Neural cell (in vitro differentiated cells): ENCODE measurements at regions not wholly inside any gene's neighbourhood (a gene's known extent, or its start where the extent isn't known, plus 50 kb on each side); places are given as distances from the start of the nearest gene placed in this dataset.

Experiments used
- H2AFZ ChIP-seq: fragments of 200-600, 300-800 bp; sonication (generic), shearing (Covaris generic); 2 replicates; pipeline ENCODE4 v1.6.0; 2014; ENCODE audit warnings: low read depth, mild to moderate bottlenecking, antibody characterized with exemption, low read length, moderate library complexity
- H3F3A ChIP-seq: fragments of 200-600 bp; shearing (Covaris generic); 2 replicates; pipeline ENCODE4 v1.6.1; 2016; ENCODE audit warnings: mild to moderate bottlenecking, moderate library complexity, mixed read lengths, antibody characterized with exemption, low read length; ENCODE audit not compliant: insufficient read depth, poor library complexity, severe bottlenecking
- H3K27ac ChIP-seq: fragments of 200-600, 300-800 bp; sonication (generic), shearing (Covaris generic); 2 replicates; pipeline ENCODE4 v1.5.1; 2014; ENCODE audit warnings: mild to moderate bottlenecking, low read length, moderate library complexity
- H3K27me3 ChIP-seq: fragments of 300-800, 200-600 bp; sonication (generic), shearing (Covaris generic); 2 replicates; pipeline ENCODE4 v1.6.0; 2014; ENCODE audit warnings: mild to moderate bottlenecking, low read depth, low read length, moderate library complexity; ENCODE audit not compliant: insufficient read depth
- H3K36me3 ChIP-seq: fragments of 300-800, 200-600 bp; sonication (generic), shearing (Covaris generic); 2 replicates; pipeline ENCODE4 v1.5.1; 2014; ENCODE audit warnings: mild to moderate bottlenecking, antibody characterized with exemption, low read length, moderate library complexity; ENCODE audit not compliant: insufficient read depth
- H3K4me2 ChIP-seq: fragments of 300-800, 200-600 bp; sonication (generic), shearing (Covaris generic); 2 replicates; pipeline ENCODE4 v1.6.0; 2014; ENCODE audit warnings: mild to moderate bottlenecking, low read length
- H3K4me3 ChIP-seq: fragments of 300-800, 200-600 bp; sonication (generic), shearing (Covaris generic); 2 replicates; pipeline ENCODE4 v1.5.1; 2014; ENCODE audit warnings: mild to moderate bottlenecking, low read length, moderate library complexity
- H3K79me2 ChIP-seq: fragments of 200-600 bp; shearing (Covaris generic); replicated peaks from 2 replicates; pipeline ENCODE4 v1.6.0; 2014; ENCODE audit warnings: mild to moderate bottlenecking, low read length, moderate library complexity; ENCODE audit not compliant: insufficient read depth
- H3K9ac ChIP-seq: fragments of 300-800, 200-600 bp; sonication (generic), shearing (Covaris generic); 2 replicates; pipeline ENCODE4 v1.6.1; 2016; ENCODE audit warnings: mild to moderate bottlenecking, low read length, mixed read lengths
- H3K9me2 ChIP-seq: fragments of 200-600 bp; shearing (Covaris generic); 2 replicates; pipeline ENCODE4 v1.6.1; 2016; ENCODE audit warnings: mild to moderate bottlenecking, low read length, mixed read lengths; ENCODE audit not compliant: insufficient read depth
- H3K9me3 ChIP-seq: fragments of 200-600, 300-800 bp; sonication (generic), shearing (Covaris generic); 2 replicates; pipeline ENCODE4 v1.6.1; 2016; ENCODE audit warnings: mild to moderate bottlenecking, mixed run types, low read length, moderate library complexity, mixed read lengths
- H4K20me1 ChIP-seq: fragments of 200-600 bp; shearing (Covaris generic); 2 replicates; pipeline ENCODE4 v1.6.1; 2016; ENCODE audit warnings: mild to moderate bottlenecking, mixed run types; ENCODE audit not compliant: insufficient read depth
- CTCF ChIP-seq: fragments of 450-650 bp; IDR thresholded peaks from 2 replicates; pipeline ENCODE4 v1.5.1; 2014; ENCODE audit warnings: antibody characterized with exemption, mild to moderate bottlenecking, moderate library complexity; ENCODE audit not compliant: poor library complexity, severe bottlenecking
- EP300 ChIP-seq: fragments of 450-650 bp; conservative IDR thresholded peaks from 2 replicates; pipeline ENCODE4 v1.6.1; 2014; ENCODE audit warnings: antibody characterized with exemption, mild to moderate bottlenecking, moderate library complexity; ENCODE audit not compliant: poor library complexity, severe bottlenecking
- EZH2 ChIP-seq: fragments of 200-600, 300-800 bp; shearing (Covaris generic), sonication (generic); IDR thresholded peaks from 2 replicates; pipeline ENCODE4 v1.6.1; 2014; ENCODE audit warnings: antibody characterized with exemption, low read length, borderline replicate concordance, mild to moderate bottlenecking; ENCODE audit not compliant: insufficient read depth, poor library complexity, severe bottlenecking
- MXI1 ChIP-seq: fragments of 450-650 bp; conservative IDR thresholded peaks from 2 replicates; pipeline ENCODE4 v1.6.1; 2014; ENCODE audit warnings: antibody characterized with exemption, mild to moderate bottlenecking; ENCODE audit not compliant: poor library complexity, severe bottlenecking
- POLR2AphosphoS5 ChIP-seq: IDR thresholded peaks from 2 replicates; pipeline ENCODE4 v1.6.1; 2012
- RAD21 ChIP-seq: fragments of 450-650 bp; conservative IDR thresholded peaks from 2 replicates; pipeline ENCODE4 v1.6.1; 2014; ENCODE audit warnings: antibody characterized with exemption, mild to moderate bottlenecking, moderate library complexity
- REST ChIP-seq: IDR thresholded peaks from 2 replicates; pipeline ENCODE4 v1.6.1; 2012; ENCODE audit warnings: borderline replicate concordance
- SMC3 ChIP-seq: fragments of 450-650 bp; conservative IDR thresholded peaks from 2 replicates; pipeline ENCODE4 v1.6.1; 2014; ENCODE audit warnings: antibody characterized with exemption, mild to moderate bottlenecking, moderate library complexity; ENCODE audit not compliant: poor library complexity
- TAF1 ChIP-seq: IDR thresholded peaks from 2 replicates; pipeline ENCODE4 v1.6.1; 2012; ENCODE audit warnings: low read depth

GRCh38 chr18:30302181-30302580, 740.4 kb downstream of the DSC3 start:
- no peaks in the 10 kb centered on the region for H3K36me3 ChIP-seq

GRCh38 chr18:30298769-30299168, 743.8 kb downstream of the DSC3 start:
- Histone ChIP-seq H3K9me3 (no peaks in the 10 kb centered on the region), H3K9ac (no peak overlapping the region)
- TF ChIP-seq REST (no peak), MXI1 (no peak), RAD21 (no peak), CTCF (no peak), TAF1 (no peak), EP300 (no peak), POLR2AphosphoS5 (no peak), SMC3 (no peak)

More at GRCh38 chr18:30302181-30302580, 740.4 kb downstream of the DSC3 start:
- Histone ChIP-seq H3K4me2 (no peak overlapping the region), H4K20me1 (no peaks in the 10 kb centered on the region), H2AFZ (no peak overlapping the region), H3K9ac (no peak overlapping the region), H3K27ac (no peak overlapping the region), H3K27me3 (no peaks in the 10 kb centered on the region), H3K9me3 (no peaks in the 10 kb centered on the region), H3F3A (no peaks in the 10 kb centered on the region), H3K9me2 (no peaks in the 10 kb centered on the region), H3K4me3 (no peak overlapping the region), H3K79me2 (no peaks in the 10 kb centered on the region)
- TF ChIP-seq SMC3 = no peak
- TF ChIP-seq EZH2 = no peak
- no peak for TF ChIP-seq CTCF
- no peak for TF ChIP-seq REST
- no peak for TF ChIP-seq TAF1
- TF ChIP-seq EP300 = no peak

More at GRCh38 chr18:30298769-30299168, 743.8 kb downstream of the DSC3 start:
- Histone ChIP-seq H3K9me2 (no peaks in the 10 kb centered on the region), H3K4me2 (no peak overlapping the region), H4K20me1 (no peaks in the 10 kb centered on the region), H3K36me3 (no peaks in the 10 kb centered on the region), H3K79me2 (no peaks in the 10 kb centered on the region), H3F3A (no peaks in the 10 kb centered on the region), H3K27ac (no peak overlapping the region), H3K27me3 (no peaks in the 10 kb centered on the region), H2AFZ (no peak overlapping the region), H3K4me3 (no peak overlapping the region)
